GM06990 (cell line): ENCODE measurements at regions not wholly inside any gene's neighbourhood (a gene's known extent, or its start where the extent isn't known, plus 50 kb on each side); places are given as distances from the start of the nearest gene placed in this dataset.
A peak's percentile ranks its signal among the peaks of the same experiment; 100 is the strongest.

Experiments used
- DNase-seq: peaks from one replicate; pipeline ENCODE4 v3.0.0-alpha.2; 2011; ENCODE audit not compliant: insufficient read length; ENCODE audit errors: extremely low read depth
- H3K27me3 ChIP-seq: replicated peaks from 2 replicates; pipeline ENCODE4 v1.6.0; 2011; ENCODE audit warnings: low read length; ENCODE audit not compliant: control insufficient read depth, insufficient read depth
- H3K36me3 ChIP-seq: 2 replicates; pipeline ENCODE4 v1.5.1; 2011; ENCODE audit warnings: low read length; ENCODE audit not compliant: control insufficient read depth, insufficient read depth
- H3K4me3 ChIP-seq: replicated peaks from 2 replicates; pipeline ENCODE4 v1.5.1; 2011; ENCODE audit warnings: low read depth, mild to moderate bottlenecking, control low read depth, low read length
- CTCF ChIP-seq: IDR thresholded peaks from 2 replicates; pipeline ENCODE4 v1.5.1; 2011; ENCODE audit warnings: low read length, control low read depth, mild to moderate bottlenecking, inconsistent platforms; ENCODE audit not compliant: insufficient read depth, poor library complexity, severe bottlenecking

- Histone ChIP-seq H3K27me3 (no peaks in the 10 kb centered on the region), H3K4me3 (no peak overlapping the region), H3K36me3 (no peaks in the 10 kb centered on the region)
- no peak for TF ChIP-seq CTCF
- DNase-seq: no peak
Measured at GRCh38 chr3:73295876-73296635, 234.6 kb downstream of the EBLN2 start.

DNA sequence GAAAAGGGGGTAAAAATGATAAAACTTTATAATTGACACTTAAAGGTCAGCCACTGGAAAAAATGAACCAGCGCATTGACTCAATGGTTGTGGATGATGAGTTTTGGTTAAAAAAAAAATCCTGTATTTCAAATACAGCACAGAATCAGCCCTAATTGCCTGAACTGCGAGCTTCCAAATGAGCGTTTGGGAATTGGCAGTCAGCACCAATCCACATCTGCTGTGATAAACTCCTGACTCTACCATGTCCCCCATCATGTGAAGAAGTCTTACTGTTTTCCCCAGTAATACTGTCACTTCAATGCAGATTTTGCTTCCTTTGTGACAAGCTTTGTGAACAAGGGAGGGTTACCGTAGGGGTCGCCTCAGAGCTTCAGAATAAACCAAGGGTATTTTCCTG is 235.4 kb downstream of the EBLN2 start:
- TF ChIP-seq CTCF: no peak
- no peaks in the 10 kb centered on the region for H3K27me3 ChIP-seq
- no peak for DNase-seq
- no peaks in the 10 kb centered on the region for H3K36me3 ChIP-seq
- H3K4me3 ChIP-seq: no peak overlapping the region

DNA sequence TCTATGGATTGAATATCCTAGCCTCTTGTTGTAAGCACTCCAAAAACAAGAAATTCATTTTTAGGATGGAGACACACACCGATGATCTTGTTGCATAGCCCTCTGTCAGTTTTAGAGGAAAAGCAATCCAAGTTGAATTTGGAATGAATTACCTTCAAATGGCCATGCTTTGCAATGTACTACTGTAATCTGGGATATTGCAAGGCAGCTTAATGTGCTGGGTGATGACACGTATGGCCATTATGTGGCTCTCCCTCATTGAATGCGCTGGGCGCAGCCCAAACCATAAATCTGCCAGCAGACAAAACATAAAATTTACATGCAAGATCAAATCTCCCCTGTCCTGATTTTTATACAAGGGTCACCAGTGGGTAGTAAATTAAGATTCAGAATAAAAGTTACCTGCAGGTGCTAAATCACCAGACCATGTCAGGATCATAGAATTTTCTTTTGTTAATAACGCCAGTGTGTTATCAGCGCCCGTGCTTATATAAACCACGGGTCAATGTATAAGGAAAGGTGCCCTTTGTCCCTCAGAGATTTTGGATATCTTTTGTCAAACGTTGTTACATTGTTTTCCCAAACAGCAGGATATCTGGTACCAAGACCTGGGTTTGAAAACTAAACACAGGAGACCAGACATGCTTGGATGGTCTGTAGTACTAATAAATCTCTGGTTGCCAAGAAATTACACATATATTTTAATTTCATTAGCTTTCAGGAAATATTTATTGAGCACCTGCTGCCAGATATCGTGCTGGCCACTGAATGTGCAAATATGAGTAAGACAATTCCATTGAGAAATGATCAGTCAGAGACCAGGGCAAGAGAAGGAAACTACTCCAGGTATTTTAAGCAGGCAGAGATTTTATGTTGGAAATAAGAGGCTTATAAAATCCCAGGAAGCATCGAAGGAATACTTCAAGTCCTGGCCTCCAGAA is 237.1 kb downstream of the EBLN2 start:
- no peaks in the 10 kb centered on the region for H3K36me3 ChIP-seq
- no peak for DNase-seq
- no peaks in the 10 kb centered on the region for H3K27me3 ChIP-seq
- H3K4me3 ChIP-seq: no peak overlapping the region
- no peak for TF ChIP-seq CTCF

DNA sequence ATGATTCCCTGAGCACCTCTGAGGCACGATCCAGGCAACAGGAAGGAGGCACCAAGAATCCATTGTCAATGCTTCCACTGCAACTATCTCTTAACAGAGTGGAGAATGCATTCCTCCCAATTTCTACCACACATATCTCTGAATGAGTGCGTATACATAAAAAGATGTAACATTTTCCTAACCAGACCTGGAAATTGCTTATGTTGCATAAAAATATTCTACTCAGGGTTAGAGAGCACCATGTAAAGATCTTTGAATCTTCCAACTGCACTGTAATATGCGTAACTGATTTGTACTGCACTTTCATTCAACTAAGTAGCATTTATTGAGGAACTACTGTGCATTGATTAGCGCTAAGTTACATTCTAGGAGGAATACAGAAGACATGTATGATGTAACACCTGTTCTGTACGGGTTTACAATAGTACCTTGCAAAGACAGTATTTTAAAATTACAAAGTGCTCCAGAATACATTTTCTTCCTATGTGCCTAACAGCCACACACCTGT is 237.8 kb downstream of the EBLN2 start:
- H3K27me3 ChIP-seq: no peaks in the 10 kb centered on the region
- DNase-seq: no peak
- H3K36me3 ChIP-seq: no peaks in the 10 kb centered on the region
- TF ChIP-seq CTCF: no peak
- no peak overlapping the region for H3K4me3 ChIP-seq

GRCh38 chr3:73314151-73314951 is 252.9 kb downstream of the EBLN2 start:
- no peak for TF ChIP-seq CTCF

More at GRCh38 chr3:73314151-73314951, 252.9 kb downstream of the EBLN2 start:
- H3K36me3 ChIP-seq: no peaks in the 10 kb centered on the region
- no peaks in the 10 kb centered on the region for H3K27me3 ChIP-seq
- DNase-seq: peak; percentile 9
- no peak overlapping the region for H3K4me3 ChIP-seq
